Liver (tissue), 8 donors: ENCODE measurements at regions not wholly inside any gene's neighbourhood (a gene's known extent, or its start where the extent isn't known, plus 50 kb on each side); places are given as distances from the start of the nearest gene placed in this dataset.

Source experiments
- DNase-seq: peaks from one replicate; pipeline ENCODE4 v3.0.0-alpha.2; 2017; ENCODE audit warnings: low spot score
- H3K27ac ChIP-seq, 2 donors: one replicate each; pipeline ENCODE4 v1.7.0; 2013; ENCODE audit warnings: inconsistent platforms in 2 of 2, low read length in 2 of 2, control low read depth in 1 of 2, low read depth in 1 of 2, mild to moderate bottlenecking in 1 of 2
- H3K27me3 ChIP-seq, 4 donors: one replicate each; pipeline versions ENCODE4 v1.6.1 to v1.7.0; 2013; ENCODE audit warnings: low read length in 3 of 4, inconsistent platforms in 1 of 4, mild to moderate bottlenecking in 1 of 4, moderate library complexity in 1 of 4; ENCODE audit not compliant: control insufficient read depth in 4 of 4, insufficient read depth in 4 of 4
- H3K36me3 ChIP-seq, 4 donors: one replicate each; pipeline versions ENCODE4 v1.6.1 to v1.7.0; 2013; ENCODE audit warnings: low read length in 3 of 4, mild to moderate bottlenecking in 3 of 4, low read depth in 1 of 4, moderate library complexity in 1 of 4; ENCODE audit not compliant: control insufficient read depth in 4 of 4, insufficient read depth in 3 of 4
- H3K4me1 ChIP-seq, 4 donors: one replicate each; pipeline versions ENCODE4 v1.6.1 to v1.7.0; 2013; ENCODE audit warnings: low read length in 3 of 4, mild to moderate bottlenecking in 3 of 4, moderate library complexity in 1 of 4; ENCODE audit not compliant: control insufficient read depth in 4 of 4, insufficient read depth in 4 of 4
- H3K4me3 ChIP-seq, 3 donors: one replicate each; pipeline versions ENCODE4 v1.6.1 to v1.7.0; 2013; ENCODE audit warnings: low read length in 3 of 3, control low read depth in 1 of 3, low read depth in 1 of 3, mild to moderate bottlenecking in 1 of 3
- H3K9ac ChIP-seq, 2 donors: one replicate each; pipeline ENCODE4 v1.7.0; 2013; ENCODE audit warnings: low read length in 2 of 2, mild to moderate bottlenecking in 2 of 2, moderate library complexity in 2 of 2, control low read depth in 1 of 2, low read depth in 1 of 2
- H3K9me3 ChIP-seq, 4 donors: one replicate each; pipeline versions ENCODE4 v1.6.1 to v1.7.0; 2013; ENCODE audit warnings: low read length in 3 of 4; ENCODE audit not compliant: control insufficient read depth in 4 of 4
- FOXA1 ChIP-seq: IDR thresholded peaks from 2 replicates; pipeline ENCODE4 v1.6.1; 2016; ENCODE audit warnings: antibody characterized with exemption
- GABPA ChIP-seq, 2 donors: IDR thresholded peaks in 1 of 2; conservative IDR thresholded peaks in 1 of 2; 2 replicates each; pipeline ENCODE4 v1.6.1; 2016; ENCODE audit warnings: antibody characterized with exemption in 2 of 2, mild to moderate bottlenecking in 1 of 2, moderate library complexity in 1 of 2
- HNF4A ChIP-seq, 2 donors: conservative IDR thresholded peaks; 2 replicates each; pipeline ENCODE4 v1.6.1; 2016; ENCODE audit warnings: antibody characterized with exemption in 2 of 2, mild to moderate bottlenecking in 2 of 2
- HNF4G ChIP-seq: IDR thresholded peaks from 2 replicates; pipeline ENCODE4 v1.6.1; 2016; ENCODE audit warnings: antibody characterized with exemption
- JUND ChIP-seq, 2 donors: IDR thresholded peaks; 2 replicates each; pipeline ENCODE4 v1.6.1; 2016; ENCODE audit warnings: antibody characterized with exemption in 2 of 2
- RXRA ChIP-seq, 2 donors: IDR thresholded peaks; 2 replicates each; pipeline ENCODE4 v1.6.1; 2017 to 2018; ENCODE audit warnings: antibody characterized with exemption in 2 of 2, mild to moderate bottlenecking in 1 of 2
- SP1 ChIP-seq: IDR thresholded peaks from 2 replicates; pipeline ENCODE4 v1.6.1; 2018; ENCODE audit warnings: antibody characterized with exemption, mild to moderate bottlenecking
- TAF1 ChIP-seq: conservative IDR thresholded peaks from 2 replicates; pipeline ENCODE4 v1.6.1; 2016; ENCODE audit warnings: antibody characterized with exemption, mild to moderate bottlenecking
- YY1 ChIP-seq: IDR thresholded peaks from 2 replicates; pipeline ENCODE4 v1.6.1; 2016; ENCODE audit warnings: antibody characterized with exemption, mild to moderate bottlenecking
- WGBS: extraction: QIAGEN DNeasy Blood & Tissue Kit; methylation state at CpG from one replicate; pipeline ENCODE4 v1.1.7; 2013; 5-methylcytosine and 5-hydroxymethylcytosine counted together
- TF ChIP-seq, protein P1 (sequence below): IDR thresholded peaks from 2 replicates; pipeline ENCODE4 v1.6.1; 2016; ENCODE audit warnings: antibody characterized with exemption
- TF ChIP-seq, protein P2 (sequence below): fragments of 150-350 bp; IDR thresholded peaks from 2 replicates; pipeline ENCODE4 v1.5.1; 2017; ENCODE audit warnings: improper control_type of control experiment, low read depth, low read length; ENCODE audit not compliant: missing input control
- TF ChIP-seq, protein P3 (sequence below): IDR thresholded peaks from 2 replicates; pipeline ENCODE4 v1.6.1; 2016; ENCODE audit warnings: antibody characterized with exemption
- TF ChIP-seq, protein P4 (sequence below): IDR thresholded peaks from 2 replicates; pipeline ENCODE4 v1.6.1; 2016; ENCODE audit warnings: antibody characterized with exemption
- TF ChIP-seq, protein P5 (sequence below): IDR thresholded peaks from 2 replicates; pipeline ENCODE4 v1.6.1; 2016; ENCODE audit warnings: antibody characterized with exemption, mild to moderate bottlenecking
- donor health status: healthy.
- donor health status: healthy.
- donor health status: healthy.
- donor health status: healthy.
- donor health status: healthy.

DNA sequence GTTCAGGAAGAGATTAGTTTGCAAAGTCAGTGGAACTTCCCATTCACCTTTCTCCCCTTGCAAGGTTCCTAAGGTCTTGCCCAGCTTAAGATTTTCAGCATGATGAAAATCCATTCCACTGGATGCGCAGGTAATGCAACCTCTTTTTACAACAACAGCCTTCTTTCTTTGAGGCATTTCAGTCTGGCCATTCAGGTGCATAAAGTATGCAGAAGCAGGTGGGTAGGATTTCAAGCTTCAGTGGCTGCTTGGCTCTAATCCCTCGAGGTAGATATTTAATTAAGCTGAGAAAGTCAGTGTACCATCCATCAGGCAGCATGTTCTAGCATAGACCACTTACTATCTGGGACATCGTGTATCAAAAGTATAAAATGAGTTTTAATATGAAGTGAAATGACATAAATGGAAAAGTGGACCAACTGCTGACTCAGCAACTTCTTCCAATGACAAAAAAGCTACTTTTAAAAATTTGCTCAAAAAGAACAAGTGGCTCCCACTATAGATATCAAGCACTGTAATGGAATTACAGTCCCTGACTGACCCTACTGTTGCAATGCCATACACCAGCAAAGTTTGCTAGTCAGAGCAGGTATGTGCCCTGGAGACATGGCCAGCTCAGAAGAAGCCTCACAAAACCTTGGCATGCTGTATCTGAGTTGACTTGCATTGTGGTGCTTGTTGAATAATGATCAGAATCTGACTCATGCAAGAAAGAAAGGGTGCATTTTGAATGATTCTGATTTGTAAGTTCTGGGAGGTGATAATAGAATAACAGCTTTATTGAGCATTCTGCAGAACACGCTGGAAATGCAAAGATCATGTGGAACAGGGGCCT, 459.9 kb upstream of the MCTP2 start:
- Histone ChIP-seq H3K9me3 (peaks cover 0 to 2% (median 0%) of the 10 kb centered on the region in 4 donors), H3K4me3 (no peak overlapping the region), H3K4me1 (no peaks in the 10 kb centered on the region), H3K27me3 (no peaks in the 10 kb centered on the region), H3K27ac (no peak overlapping the region), H3K36me3 (no peaks in the 10 kb centered on the region), H3K9ac (no peak overlapping the region)
- TF ChIP-seq, protein P1, sequence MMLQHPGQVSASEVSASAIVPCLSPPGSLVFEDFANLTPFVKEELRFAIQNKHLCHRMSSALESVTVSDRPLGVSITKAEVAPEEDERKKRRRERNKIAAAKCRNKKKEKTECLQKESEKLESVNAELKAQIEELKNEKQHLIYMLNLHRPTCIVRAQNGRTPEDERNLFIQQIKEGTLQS = no peak
- TF ChIP-seq JUND (IDR thresholded peaks at IDR 0.05) (no peak), HNF4A (conservative IDR thresholded peaks at IDR 0.05) (no peak), TAF1 (no peak), YY1 (no peak), FOXA1 (no peak), GABPA (IDR thresholded peaks at IDR 0.05 in 1 of 2, conservative IDR thresholded peaks at IDR 0.05 in 1 of 2) (no peak)
- TF ChIP-seq, protein P2, sequence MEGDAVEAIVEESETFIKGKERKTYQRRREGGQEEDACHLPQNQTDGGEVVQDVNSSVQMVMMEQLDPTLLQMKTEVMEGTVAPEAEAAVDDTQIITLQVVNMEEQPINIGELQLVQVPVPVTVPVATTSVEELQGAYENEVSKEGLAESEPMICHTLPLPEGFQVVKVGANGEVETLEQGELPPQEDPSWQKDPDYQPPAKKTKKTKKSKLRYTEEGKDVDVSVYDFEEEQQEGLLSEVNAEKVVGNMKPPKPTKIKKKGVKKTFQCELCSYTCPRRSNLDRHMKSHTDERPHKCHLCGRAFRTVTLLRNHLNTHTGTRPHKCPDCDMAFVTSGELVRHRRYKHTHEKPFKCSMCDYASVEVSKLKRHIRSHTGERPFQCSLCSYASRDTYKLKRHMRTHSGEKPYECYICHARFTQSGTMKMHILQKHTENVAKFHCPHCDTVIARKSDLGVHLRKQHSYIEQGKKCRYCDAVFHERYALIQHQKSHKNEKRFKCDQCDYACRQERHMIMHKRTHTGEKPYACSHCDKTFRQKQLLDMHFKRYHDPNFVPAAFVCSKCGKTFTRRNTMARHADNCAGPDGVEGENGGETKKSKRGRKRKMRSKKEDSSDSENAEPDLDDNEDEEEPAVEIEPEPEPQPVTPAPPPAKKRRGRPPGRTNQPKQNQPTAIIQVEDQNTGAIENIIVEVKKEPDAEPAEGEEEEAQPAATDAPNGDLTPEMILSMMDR = no peak
- 75% methylated on average over 4 of the region's 4 CpGs for WGBS
- DNase-seq = no peak

DNA sequence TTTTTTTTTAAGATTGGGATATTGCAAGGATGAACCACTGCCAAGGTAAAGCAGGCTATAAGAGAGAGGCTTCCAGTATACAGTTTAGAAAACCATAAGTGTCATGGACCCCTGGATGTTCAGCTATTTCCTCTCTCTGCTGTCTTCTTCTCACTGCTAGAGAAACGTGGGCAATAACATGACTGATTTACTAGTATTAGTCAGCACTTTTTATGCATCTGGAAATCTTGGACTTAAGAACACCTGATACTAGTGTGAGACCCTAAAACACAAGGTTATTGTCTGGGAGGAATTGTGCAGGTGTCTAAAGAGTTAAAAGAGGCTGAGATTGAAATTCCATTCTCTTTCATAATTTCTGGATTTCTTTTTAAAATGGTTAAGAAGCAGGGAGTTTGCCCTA, 460.6 kb upstream of the MCTP2 start:
- no peak for DNase-seq

More for the DNA sequence above, 460.6 kb upstream of the MCTP2 start:
- Histone ChIP-seq H3K4me1 (no peaks in the 10 kb centered on the region), H3K9me3 (peaks cover 0 to 2% (median 0%) of the 10 kb centered on the region in 4 donors), H3K4me3 (no peak overlapping the region), H3K9ac (no peak overlapping the region), H3K27me3 (no peaks in the 10 kb centered on the region), H3K27ac (no peak overlapping the region), H3K36me3 (no peaks in the 10 kb centered on the region)
- 33% methylated on average over 1 of the region's 1 CpG for WGBS
- no peak for TF ChIP-seq YY1
- TF ChIP-seq, protein P3, sequence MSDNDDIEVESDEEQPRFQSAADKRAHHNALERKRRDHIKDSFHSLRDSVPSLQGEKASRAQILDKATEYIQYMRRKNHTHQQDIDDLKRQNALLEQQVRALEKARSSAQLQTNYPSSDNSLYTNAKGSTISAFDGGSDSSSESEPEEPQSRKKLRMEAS = no peak
- TF ChIP-seq, protein P4, sequence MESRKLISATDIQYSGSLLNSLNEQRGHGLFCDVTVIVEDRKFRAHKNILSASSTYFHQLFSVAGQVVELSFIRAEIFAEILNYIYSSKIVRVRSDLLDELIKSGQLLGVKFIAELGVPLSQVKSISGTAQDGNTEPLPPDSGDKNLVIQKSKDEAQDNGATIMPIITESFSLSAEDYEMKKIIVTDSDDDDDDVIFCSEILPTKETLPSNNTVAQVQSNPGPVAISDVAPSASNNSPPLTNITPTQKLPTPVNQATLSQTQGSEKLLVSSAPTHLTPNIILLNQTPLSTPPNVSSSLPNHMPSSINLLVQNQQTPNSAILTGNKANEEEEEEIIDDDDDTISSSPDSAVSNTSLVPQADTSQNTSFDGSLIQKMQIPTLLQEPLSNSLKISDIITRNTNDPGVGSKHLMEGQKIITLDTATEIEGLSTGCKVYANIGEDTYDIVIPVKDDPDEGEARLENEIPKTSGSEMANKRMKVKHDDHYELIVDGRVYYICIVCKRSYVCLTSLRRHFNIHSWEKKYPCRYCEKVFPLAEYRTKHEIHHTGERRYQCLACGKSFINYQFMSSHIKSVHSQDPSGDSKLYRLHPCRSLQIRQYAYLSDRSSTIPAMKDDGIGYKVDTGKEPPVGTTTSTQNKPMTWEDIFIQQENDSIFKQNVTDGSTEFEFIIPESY = no peak
- TF ChIP-seq GABPA (IDR thresholded peaks at IDR 0.05 in 1 of 2, conservative IDR thresholded peaks at IDR 0.05 in 1 of 2) = no peak
- TF ChIP-seq, protein P5, sequence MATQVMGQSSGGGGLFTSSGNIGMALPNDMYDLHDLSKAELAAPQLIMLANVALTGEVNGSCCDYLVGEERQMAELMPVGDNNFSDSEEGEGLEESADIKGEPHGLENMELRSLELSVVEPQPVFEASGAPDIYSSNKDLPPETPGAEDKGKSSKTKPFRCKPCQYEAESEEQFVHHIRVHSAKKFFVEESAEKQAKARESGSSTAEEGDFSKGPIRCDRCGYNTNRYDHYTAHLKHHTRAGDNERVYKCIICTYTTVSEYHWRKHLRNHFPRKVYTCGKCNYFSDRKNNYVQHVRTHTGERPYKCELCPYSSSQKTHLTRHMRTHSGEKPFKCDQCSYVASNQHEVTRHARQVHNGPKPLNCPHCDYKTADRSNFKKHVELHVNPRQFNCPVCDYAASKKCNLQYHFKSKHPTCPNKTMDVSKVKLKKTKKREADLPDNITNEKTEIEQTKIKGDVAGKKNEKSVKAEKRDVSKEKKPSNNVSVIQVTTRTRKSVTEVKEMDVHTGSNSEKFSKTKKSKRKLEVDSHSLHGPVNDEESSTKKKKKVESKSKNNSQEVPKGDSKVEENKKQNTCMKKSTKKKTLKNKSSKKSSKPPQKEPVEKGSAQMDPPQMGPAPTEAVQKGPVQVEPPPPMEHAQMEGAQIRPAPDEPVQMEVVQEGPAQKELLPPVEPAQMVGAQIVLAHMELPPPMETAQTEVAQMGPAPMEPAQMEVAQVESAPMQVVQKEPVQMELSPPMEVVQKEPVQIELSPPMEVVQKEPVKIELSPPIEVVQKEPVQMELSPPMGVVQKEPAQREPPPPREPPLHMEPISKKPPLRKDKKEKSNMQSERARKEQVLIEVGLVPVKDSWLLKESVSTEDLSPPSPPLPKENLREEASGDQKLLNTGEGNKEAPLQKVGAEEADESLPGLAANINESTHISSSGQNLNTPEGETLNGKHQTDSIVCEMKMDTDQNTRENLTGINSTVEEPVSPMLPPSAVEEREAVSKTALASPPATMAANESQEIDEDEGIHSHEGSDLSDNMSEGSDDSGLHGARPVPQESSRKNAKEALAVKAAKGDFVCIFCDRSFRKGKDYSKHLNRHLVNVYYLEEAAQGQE = no peak
- TF ChIP-seq RXRA (IDR thresholded peaks at IDR 0.05) = no peak
- TF ChIP-seq JUND (IDR thresholded peaks at IDR 0.05) = no peak
- no peak for TF ChIP-seq FOXA1
- TF ChIP-seq SP1 = no peak
- no peak for TF ChIP-seq HNF4G
